ENCODE measurements at regions not wholly inside any gene's neighbourhood (a gene's known extent, or its start where the extent isn't known, plus 50 kb on each side); places are given as distances from the start of the nearest gene placed in this dataset.

DNA sequence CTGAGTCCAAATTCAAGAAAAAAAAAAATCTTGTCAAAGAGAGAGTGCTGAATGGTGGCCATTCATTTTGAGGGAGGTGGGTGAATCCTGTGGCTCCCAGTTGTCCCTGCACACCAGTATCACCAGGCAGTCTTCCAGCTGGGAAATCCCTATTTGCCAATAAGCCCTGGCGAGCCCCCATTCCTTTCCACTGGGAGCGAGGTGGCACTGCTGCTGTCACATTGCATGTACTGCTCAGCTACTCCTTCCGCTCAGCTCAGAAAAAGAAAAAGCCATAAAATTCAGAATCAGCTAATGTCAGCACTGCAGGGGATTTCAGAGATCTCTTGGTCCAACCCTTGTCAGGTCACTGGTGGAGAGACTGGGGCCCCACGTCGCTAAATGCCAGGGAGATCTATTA, 298.5 kb downstream of the OMA1 start:
- H3K79me2 ChIP-seq (ENCODE audit: control insufficient read depth, insufficient read depth, low read length), result no peaks in the 10 kb centered on the region
- Mint-ChIP-seq H3K27ac (no peak overlapping the region), H3K9me3 (ENCODE audit: insufficient read depth) (no peaks in the 10 kb centered on the region), H3K27me3 (peaks cover 51% of the 10 kb centered on the region), H3K4me3 (no peak overlapping the region), H3K4me1 (peaks cover 11% of the 10 kb centered on the region)
- H3K9ac ChIP-seq (ENCODE audit: low read length), result no peak overlapping the region
- ATAC-seq (ENCODE audit: low read depth) (no peak), DNase-seq (no peak)
- no peaks in the 10 kb centered on the region for H4K20me1 ChIP-seq (ENCODE audit: control insufficient read depth, insufficient read depth, low read length, poor library complexity, severe bottlenecking)
- H3K27ac ChIP-seq (ENCODE audit: low read length in 2 of 2), result no peak overlapping the region
- H3K4me3 ChIP-seq (ENCODE audit: control extremely low read depth in 1 of 5, extremely low read depth in 1 of 5, insufficient read depth in 1 of 5, low read depth in 2 of 5, low read length in 4 of 5), result no peak overlapping the region
- no peak overlapping the region for H3K4me2 ChIP-seq (replicated peaks; ENCODE audit: low read depth, low read length, poor library complexity, severe bottlenecking)
- TF ChIP-seq, protein P1, sequence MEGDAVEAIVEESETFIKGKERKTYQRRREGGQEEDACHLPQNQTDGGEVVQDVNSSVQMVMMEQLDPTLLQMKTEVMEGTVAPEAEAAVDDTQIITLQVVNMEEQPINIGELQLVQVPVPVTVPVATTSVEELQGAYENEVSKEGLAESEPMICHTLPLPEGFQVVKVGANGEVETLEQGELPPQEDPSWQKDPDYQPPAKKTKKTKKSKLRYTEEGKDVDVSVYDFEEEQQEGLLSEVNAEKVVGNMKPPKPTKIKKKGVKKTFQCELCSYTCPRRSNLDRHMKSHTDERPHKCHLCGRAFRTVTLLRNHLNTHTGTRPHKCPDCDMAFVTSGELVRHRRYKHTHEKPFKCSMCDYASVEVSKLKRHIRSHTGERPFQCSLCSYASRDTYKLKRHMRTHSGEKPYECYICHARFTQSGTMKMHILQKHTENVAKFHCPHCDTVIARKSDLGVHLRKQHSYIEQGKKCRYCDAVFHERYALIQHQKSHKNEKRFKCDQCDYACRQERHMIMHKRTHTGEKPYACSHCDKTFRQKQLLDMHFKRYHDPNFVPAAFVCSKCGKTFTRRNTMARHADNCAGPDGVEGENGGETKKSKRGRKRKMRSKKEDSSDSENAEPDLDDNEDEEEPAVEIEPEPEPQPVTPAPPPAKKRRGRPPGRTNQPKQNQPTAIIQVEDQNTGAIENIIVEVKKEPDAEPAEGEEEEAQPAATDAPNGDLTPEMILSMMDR (IDR thresholded peaks at IDR 0.05), result no peak
- no peak for TF ChIP-seq EZH2 (IDR thresholded peaks at IDR 0.05; ENCODE audit: borderline replicate concordance, insufficient read depth, low read depth, low read length, poor library complexity, severe bottlenecking)
- no peak overlapping the region for H2AFZ ChIP-seq (ENCODE audit: insufficient read depth, low read depth, low read length, poor library complexity, severe bottlenecking)
- H3K27me3 ChIP-seq (replicated peaks in 1 of 4; ENCODE audit: control extremely low read depth in 1 of 4, control insufficient read depth in 3 of 4, insufficient read depth in 4 of 4, low read length in 3 of 4), result peaks cover 0 to 37% (median 6%) of the 10 kb centered on the region in 4 experiments
- intact Hi-C loops (cut with micrococcal nuclease), result no loop called here
- WGBS (ENCODE audit: insufficient coverage), result 26% methylated on average over 5 of the region's 5 CpGs
- ChIA-PET POLR2A (no interaction called here), CTCF (interaction anchor here (0.9 to 1.0 kb wide), 2 partner anchors 9 to 175 kb away, joined by 3 read pairs; no protein-coding TSS in a partner anchor)
- H3K9me3 ChIP-seq (ENCODE audit: control extremely low read depth in 1 of 3, control insufficient read depth in 2 of 3, insufficient read depth in 1 of 3, low read length in 2 of 3), result no peaks in the 10 kb centered on the region
- H3K4me1 ChIP-seq (ENCODE audit: control insufficient read depth in 2 of 2, insufficient read depth in 2 of 2, low read length in 2 of 2), result peaks cover 0 to 4% of the 10 kb centered on the region in 2 donors
- no peaks in the 10 kb centered on the region for H3K36me3 ChIP-seq (replicated peaks in 1 of 2; ENCODE audit: control extremely low read depth in 1 of 2, control insufficient read depth in 1 of 2, extremely low read depth in 1 of 2, insufficient read depth in 2 of 2, low read length in 1 of 2)

GRCh38 chr1:58246549-58246948, 300.0 kb downstream of the OMA1 start:
- H3K4me3 ChIP-seq (ENCODE audit: control extremely low read depth in 1 of 5, extremely low read depth in 1 of 5, insufficient read depth in 1 of 5, low read depth in 2 of 5, low read length in 4 of 5), result no peak overlapping the region
- H3K27me3 Mint-ChIP-seq, result peaks cover 53% of the 10 kb centered on the region
- H3K4me1 Mint-ChIP-seq, result peaks cover 11% of the 10 kb centered on the region
- no peak overlapping the region for H3K4me2 ChIP-seq (replicated peaks; ENCODE audit: low read depth, low read length, poor library complexity, severe bottlenecking)
- 93% methylated on average over 4 of the region's 4 CpGs for WGBS (ENCODE audit: insufficient coverage)
- H3K4me1 ChIP-seq (ENCODE audit: control insufficient read depth in 2 of 2, insufficient read depth in 2 of 2, low read length in 2 of 2), result peaks cover 0 to 4% of the 10 kb centered on the region in 2 donors
- no peak overlapping the region for H3K4me3 Mint-ChIP-seq
- ChIA-PET POLR2A (no interaction called here), CTCF (no interaction called here)
- peaks cover 0 to 34% (median 6%) of the 10 kb centered on the region in 4 experiments for H3K27me3 ChIP-seq (replicated peaks in 1 of 4; ENCODE audit: control extremely low read depth in 1 of 4, control insufficient read depth in 3 of 4, insufficient read depth in 4 of 4, low read length in 3 of 4)
- no peak overlapping the region for H3K9ac ChIP-seq (ENCODE audit: low read length)
- H3K27ac ChIP-seq (ENCODE audit: low read length in 2 of 2), result no peak overlapping the region
- no peaks in the 10 kb centered on the region for H3K79me2 ChIP-seq (ENCODE audit: control insufficient read depth, insufficient read depth, low read length)
- ATAC-seq (ENCODE audit: low read depth) (no peak), DNase-seq (no peak)
- no peaks in the 10 kb centered on the region for H4K20me1 ChIP-seq (ENCODE audit: control insufficient read depth, insufficient read depth, low read length, poor library complexity, severe bottlenecking)
- intact Hi-C loops (cut with micrococcal nuclease), result no loop called here
- no peaks in the 10 kb centered on the region for H3K9me3 ChIP-seq (ENCODE audit: control extremely low read depth in 1 of 3, control insufficient read depth in 2 of 3, insufficient read depth in 1 of 3, low read length in 2 of 3)
- no peaks in the 10 kb centered on the region for H3K36me3 ChIP-seq (replicated peaks in 1 of 2; ENCODE audit: control extremely low read depth in 1 of 2, control insufficient read depth in 1 of 2, extremely low read depth in 1 of 2, insufficient read depth in 2 of 2, low read length in 1 of 2)
- no peak overlapping the region for H3K27ac Mint-ChIP-seq
- no peak for TF ChIP-seq EZH2 (IDR thresholded peaks at IDR 0.05; ENCODE audit: borderline replicate concordance, insufficient read depth, low read depth, low read length, poor library complexity, severe bottlenecking)
- TF ChIP-seq, protein P1 (IDR thresholded peaks at IDR 0.05), result no peak
- H2AFZ ChIP-seq (ENCODE audit: insufficient read depth, low read depth, low read length, poor library complexity, severe bottlenecking), result no peak overlapping the region
- no peaks in the 10 kb centered on the region for H3K9me3 Mint-ChIP-seq (ENCODE audit: insufficient read depth)
